ENCODE measurements at regions not wholly inside any gene's neighbourhood (a gene's known extent, or its start where the extent isn't known, plus 50 kb on each side); places are given as distances from the start of the nearest gene placed in this dataset.

DNA sequence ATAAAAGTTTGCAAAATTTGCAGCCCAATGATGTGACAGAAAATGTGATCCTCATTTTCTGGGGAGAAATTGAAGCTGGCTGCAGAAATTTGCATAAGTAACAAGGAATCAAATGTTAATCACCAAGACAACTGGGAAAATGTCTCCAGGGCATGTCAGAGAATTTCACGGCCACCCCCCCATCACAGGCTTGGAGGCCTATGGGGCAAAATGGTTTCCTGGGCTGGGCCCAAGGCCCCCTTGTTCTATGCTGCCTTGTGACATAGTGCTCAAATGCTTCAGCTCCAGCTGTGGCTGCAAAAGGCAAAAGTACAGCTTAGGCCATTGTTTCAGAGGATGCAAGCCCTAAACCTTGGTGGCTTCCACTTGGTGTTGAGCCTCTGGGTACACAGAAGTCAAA is 1202.6 kb downstream of the EPHA7 start:
- no peak for DNase-seq

DNA sequence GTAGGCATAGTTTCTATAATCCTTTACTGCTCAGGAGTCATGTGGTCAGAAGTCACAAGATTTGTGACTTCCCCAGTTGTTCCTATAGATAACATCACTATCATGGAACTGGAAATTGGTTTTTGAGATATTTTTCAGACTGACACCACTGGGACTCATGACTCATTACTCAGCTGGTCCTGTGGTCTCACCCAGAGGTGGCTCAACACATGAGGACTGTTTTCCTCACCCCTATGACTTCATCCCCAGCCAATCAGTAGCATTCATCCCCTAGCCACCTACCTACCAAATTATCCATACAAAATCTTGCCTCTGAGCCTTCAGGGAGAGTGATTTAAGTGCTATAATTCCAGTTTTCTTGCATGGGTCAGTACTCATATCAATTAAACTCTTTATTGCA is 1217.7 kb downstream of the EPHA7 start:
- DNase-seq = no peak

DNA sequence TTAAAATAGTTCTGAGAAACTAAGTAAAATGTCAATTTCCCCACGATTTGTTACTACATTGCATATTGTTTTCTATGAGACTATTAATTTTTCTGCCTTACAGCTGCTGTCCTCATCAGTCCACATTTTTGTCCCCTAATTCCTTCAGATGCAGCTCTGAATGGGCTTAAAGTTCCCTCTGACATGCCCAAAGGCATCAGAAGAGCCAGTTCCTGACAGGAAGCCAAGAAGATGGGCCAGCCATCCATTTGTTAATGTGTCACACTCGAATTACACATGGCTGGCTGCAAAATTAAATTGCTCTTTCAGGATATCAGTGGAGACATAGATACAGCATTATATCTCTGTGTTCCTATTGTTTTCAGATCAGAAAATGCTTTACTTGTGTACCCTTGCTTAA is 1223.0 kb downstream of the EPHA7 start:
- DNase-seq = no peak

DNA sequence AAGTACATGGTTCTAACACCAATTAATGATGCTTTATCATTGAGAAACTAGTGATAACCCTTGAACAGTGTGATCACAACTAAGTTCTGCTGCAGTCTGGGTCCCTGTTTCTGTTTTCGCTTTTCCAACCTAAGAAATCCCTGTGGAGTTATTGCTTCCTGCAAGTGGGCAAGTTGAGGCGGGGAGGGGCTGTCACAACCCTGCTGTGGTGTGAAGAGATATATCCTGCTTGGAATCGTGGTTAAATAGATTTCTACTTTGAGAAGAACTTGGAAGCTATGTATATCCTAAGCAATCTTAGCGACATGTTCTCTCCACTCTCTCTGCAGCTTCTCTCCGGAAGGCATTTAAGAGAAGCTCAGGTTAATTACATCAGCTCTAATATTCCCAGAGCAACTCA is 1223.6 kb downstream of the EPHA7 start:
- DNase-seq = no peak

DNA sequence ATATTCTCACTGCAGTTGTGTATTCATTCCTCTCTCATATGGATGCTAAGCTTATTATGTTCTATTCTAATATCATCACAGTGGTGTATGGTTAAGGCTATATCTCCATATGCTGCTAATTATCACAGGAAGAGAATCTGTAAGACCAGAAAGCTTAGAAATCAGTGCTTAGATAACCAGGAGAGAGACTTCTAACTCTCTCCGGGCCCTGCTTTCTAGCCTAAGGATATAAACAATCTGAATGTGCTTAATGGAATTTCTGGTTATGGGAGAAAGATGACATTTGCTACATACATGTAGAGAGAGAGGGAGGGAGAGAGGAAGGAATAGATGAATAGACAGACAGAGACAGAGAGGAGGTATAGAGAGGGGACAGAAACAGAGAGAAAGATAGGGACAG is 1231.3 kb downstream of the EPHA7 start:
- no peak for DNase-seq

DNA sequence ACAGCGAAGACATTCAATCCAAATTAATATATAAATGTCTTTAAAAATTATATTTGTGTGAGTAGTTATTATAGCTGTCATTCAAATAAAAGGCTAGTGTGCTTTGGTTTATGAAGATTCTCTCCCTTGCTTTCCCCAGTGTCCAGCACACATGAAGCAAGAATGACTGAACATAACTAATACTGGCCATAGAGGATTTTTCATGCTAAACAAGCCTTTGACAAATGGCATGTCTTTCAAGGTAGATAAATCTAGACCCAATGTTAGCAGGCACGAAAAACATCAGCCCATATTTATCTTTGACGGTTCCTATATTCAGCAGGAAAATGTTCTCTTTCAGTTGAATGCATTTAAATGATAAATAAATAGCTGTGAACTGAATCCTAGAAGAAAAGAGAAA is 1234.4 kb downstream of the EPHA7 start:
- no peak for DNase-seq

DNA sequence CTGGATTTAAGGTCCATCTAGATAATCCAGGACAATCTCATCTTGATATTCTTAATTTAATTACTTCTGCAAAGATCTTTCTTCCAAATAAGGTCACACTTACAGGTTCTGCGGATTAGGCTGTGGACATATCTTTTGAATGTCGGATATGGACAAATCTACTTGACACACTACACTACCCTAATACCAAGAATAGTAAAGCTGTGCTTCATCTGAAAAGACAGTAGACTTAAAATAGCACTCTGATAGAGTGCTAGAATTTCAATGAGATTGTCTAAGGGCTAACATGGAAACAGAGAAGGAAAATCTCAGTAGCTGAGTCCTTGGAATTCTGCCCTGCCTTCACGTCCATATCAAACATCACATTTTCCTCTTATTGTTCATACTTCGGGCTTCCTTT is 1238.0 kb downstream of the EPHA7 start:
- no peak for DNase-seq

DNA sequence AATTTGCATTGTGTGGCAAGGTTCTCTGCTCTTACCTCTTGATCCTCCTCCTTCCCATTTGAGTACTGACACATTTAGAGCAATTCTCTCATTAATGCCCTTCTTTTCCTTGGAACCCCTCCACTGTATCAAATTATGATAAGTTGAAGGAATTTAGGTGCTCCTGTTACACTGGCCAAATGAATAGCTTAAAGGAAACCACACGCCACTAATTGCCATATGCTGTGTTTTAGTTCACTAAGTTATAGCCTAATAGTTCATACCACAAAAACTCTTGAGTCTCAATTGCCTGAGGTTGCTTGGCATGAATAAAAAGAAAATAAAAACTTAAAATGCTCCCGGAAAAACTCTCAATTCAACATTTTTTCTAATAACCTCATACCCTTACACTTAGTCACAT is 1239.3 kb downstream of the EPHA7 start:
- no peak for DNase-seq

DNA sequence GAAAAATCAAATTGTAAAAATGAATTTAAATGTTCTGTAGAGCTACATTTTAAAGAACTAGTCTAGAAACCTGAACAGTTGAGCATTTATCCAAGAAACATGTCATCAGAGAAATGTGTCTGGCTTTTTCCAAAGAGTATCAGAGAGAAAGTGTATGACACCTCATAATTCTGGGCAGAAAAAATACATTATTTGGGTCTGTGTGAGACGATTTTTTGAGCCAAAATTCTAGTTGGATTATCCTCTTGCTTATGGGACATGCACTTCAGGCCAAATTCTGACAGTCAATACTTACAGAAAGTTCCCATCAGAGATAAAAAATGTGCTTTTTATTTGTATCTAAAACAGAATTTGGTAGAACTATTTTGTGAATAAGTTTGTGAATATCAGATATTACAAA is 1242.7 kb downstream of the EPHA7 start:
- DNase-seq = no peak

DNA sequence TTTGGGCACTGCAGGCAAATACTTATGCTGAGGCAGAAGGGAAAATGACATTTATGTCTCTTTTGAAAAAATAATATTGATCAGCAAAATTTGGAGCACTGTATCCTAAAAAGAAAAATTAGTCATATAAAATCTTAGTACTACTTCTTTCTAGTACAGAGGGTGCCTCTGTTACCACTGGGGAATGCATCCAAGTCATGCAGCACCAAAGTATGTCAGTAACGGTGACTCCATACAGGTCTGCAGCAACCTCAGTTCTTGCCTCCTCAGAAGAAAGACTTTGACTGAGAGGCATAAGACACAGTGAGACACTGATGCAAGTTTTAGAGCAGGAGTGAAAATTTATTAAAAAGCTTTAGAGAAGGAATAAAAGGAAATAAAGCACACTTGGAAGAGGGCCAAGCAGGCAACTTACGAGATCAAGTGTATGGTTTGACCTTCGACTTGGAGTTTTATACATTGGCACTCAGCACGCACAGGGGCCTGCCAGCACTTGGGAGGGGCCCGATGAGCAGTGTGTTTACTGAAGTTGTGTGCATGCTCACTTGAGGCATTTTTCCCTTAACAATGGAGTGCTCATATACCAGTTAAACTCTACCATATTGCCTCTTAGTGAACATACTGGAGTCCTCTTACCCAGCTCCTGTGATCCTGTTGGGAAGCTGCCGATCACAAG is 1244.8 kb downstream of the EPHA7 start:
- no peak for DNase-seq

DNA sequence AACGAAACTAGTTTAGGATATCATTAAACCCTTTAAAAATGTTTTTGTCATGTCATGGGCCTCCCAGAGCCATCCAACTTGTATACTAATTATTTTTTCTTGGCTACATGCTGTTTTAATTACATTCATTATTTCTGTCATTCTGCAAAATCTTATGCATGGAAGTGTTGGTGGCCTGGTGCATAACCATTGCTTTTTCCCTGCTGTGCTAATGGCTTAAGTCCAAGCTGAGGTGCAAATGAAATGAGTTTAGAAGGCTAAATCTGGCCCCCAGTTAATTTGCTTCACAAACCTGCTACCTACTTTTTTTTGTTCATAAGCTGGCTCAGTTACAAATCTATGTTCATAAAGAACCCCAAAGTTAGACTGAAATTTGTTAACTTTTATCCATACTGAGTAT is 1249.9 kb downstream of the EPHA7 start:
- no peak for DNase-seq

DNA sequence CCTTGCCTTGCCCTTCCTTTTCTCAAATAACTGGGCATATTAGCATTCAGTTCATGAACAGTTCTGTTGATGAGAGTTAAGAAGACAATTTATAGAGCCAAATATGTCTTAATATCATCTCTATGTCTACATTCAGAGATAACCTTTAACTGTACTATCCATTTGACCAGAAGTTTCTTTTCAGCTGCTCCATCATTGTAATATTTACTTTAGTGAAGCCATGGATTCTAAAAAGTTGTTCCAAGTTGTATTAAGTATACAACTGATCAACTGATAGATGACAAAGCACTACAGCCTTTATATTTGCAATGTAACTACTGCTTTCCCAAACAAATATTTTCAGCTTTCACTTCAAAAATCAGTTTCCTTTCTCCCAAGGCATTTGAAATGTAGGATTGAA is 1252.7 kb downstream of the EPHA7 start:
- no peak for DNase-seq

DNA sequence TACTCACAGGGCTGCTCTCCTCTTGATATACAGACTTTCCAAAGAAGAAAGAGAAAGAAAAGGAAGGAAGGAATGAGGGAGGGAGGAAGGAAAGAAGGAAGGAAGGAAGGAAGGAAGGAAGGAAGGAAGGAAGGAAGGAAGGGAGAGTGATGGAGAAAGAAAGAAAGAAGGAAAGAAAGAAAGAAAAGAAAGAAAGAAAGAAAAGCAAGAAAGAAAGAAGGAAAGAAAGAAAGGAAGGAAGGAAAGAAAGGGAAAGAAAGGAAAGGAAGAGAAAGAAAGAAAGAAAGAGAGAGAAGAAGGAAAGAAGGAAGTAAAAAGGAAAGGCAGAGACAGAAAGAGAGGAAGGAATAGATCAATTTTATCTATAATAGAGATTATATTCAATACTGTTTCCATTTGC is 1257.4 kb downstream of the EPHA7 start:
- DNase-seq = no peak

DNA sequence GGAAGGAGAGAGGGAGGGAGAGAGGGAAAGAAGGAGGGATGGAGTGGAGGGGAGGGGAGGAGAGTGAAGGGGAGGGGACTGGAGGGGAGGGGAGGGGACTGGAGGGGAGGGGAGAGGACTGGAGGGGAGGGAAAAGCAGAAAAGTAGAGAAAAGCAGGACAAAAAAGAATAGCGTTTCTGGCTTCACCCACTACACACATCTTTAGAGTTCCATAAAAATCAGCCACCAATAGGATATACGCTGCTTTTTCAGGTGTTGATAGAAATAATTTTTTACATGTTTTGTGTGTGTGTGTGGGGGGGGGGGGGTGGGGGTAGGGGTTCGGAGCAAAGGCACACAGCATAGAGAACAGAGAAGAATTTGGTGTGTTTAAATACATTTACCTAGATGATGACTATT is 1259.1 kb downstream of the EPHA7 start:
- no peak for DNase-seq

DNA sequence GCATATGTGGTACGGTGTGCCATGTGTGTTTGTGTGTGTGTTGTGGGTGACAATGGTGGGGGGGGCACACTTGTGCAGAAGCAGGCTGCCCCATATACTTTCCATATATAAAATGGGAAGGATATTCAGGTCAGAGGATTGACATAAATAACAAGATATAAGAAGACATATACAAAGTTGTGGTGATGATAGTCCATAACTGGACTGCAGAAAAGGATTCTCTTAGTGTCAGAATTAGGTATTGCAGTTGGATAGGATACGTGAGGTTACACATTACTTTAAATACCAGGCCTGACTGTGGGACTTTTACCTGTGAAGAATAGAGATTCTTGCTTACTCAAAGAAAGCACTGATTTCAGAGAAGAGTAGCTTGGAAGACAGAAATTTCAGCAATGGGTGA is 1260.3 kb downstream of the EPHA7 start:
- no peak for DNase-seq

DNA sequence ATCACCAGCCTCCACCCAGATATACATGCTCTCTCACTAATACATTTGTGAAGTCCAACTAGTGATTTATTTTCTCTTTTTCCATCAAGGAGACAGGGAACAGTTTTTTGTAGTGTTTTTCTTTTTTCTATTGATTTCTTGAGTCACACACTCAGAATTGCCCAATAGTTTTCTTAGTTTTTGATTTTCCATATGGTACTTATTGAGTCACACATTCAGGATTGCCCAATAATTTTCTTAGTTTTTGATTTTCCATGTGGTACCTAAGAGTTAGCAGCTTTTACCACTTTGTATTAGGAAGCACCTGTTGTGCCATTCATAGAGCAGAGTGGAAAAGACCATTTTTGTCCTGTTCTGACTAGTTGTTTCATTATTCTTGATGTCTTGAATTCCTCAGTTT is 1268.8 kb downstream of the EPHA7 start:
- DNase-seq = no peak

DNA sequence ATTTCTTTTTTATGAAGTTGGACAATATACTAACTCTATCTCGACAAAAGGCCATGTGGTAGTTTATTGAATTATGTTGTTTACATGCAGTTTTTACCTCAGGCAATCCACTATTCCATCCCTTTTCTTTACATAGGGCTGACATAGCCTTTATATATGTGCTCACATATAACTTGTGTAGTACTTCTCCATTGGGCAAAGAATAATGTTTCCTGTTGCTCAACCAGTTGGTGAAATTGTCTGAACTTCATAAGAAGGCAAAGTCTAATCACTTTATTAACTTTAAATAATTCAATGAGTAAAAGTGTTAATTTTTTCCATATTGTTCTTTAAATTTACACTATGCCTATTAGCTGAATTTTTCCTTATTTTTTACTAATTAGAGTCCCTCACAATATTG is 1272.1 kb downstream of the EPHA7 start:
- no peak for DNase-seq

DNA sequence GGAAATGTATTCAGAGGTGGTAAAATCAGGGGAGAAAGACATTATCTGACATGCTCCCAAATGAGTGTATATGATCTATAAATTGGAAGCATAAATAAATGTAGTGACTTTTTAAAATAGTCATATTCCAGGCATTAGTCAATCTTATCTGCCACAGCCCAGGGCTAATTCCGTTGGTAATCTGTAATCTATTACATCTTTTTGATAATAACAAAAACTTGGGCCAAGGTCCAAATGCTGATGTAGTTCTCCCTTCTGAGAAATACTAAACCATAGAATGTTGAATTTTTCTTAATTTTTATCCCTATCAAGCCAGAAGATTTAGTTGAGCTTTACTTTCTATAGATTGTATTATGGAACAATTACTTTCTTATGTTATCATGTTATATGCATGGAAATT is 1279.8 kb downstream of the EPHA7 start:
- no peak for DNase-seq

DNA sequence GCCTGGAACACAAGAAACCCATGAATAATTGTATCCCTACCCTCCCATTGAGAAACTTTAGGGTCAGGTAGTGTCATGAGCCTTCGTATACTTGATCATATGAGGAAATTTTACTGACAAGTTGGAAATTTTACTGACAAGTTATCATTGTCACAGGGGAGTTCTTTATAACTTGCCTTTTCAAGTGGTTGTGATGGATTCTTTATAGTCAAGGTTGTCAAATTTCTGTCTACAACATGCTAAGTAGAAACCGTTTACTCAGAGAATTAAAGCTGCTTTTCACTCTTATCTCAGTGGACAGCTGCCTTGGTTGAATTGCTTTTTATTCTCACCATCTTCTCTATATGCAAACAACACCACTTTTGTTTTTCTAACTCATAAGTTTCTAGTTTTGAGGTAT is 1286.4 kb downstream of the EPHA7 start:
- DNase-seq = no peak

DNA sequence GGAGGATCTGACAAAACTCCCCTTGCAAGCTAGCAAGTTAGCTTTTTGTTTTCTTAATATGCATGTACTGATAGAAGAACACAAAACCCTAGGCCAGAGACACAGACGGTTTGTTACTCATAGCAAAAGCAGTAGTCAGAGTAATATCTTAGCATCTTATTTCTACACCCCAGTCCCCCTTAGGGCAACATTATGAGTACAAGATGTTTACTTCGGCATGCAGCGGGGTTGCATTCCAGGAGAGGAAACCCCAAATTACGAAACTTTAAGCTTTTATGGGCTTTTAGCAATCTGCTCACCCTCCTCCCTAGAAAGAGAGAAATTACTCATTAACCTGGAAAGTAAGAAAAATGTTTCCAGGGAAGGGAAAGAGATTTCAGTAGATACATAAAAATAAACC is 1286.9 kb downstream of the EPHA7 start:
- no peak for DNase-seq

DNA sequence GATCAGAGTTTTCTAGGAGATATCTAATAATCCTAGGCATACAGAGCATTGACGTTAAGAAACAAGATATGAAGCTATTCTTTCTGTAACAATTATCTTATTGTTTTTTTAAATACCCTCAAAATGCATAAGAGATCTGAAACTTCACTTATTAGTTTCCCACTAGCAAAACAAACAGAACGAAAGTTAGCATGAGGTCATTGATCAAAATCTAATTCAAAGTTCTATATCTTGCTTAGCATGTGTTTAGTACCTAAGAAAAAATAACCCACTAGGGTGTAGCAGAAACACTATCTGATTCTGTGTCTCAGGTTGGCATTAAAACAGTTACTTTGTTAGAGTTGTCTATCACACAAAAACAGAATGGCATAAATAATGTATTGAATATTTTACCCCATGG is 1288.4 kb downstream of the EPHA7 start:
- no peak for DNase-seq

DNA sequence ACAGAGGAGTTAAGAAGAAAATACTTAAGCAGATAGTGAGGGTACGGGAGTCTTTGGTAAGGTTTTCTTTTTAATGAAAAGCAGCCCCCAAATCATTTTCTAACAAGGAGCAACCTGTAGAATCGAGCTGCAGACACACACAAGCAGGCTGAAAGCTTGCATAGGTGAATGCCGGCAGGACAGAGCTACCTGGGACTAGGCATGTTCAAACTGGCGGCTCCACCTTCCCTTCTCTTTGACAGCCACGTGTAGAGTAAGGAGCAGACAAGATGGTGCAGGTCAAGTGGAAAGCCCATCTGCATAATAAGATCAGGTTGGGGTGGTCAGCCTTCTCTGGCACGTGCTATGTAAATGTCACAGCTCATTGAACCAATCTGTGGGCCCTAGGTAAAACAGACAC is 1292.4 kb downstream of the EPHA7 start:
- DNase-seq = no peak

DNA sequence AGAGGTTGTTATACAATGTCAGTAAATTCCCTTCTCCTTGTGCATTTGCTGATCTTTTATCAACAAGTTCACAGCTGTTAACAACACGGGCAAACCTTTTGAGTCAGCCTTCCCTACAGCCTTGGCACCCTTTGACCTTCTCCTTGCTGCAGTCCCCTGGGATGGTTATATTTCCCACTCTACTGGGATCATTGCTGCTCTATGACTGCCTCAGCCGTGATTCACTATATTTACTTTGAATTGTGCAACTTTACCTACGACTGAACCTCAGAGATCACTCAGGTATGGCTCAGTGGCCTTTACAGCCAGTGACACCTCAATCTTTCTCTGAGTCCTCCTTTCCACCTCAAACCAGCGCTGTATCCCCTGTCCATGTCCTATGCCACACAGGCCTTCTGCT is 1293.3 kb downstream of the EPHA7 start:
- DNase-seq = no peak

DNA sequence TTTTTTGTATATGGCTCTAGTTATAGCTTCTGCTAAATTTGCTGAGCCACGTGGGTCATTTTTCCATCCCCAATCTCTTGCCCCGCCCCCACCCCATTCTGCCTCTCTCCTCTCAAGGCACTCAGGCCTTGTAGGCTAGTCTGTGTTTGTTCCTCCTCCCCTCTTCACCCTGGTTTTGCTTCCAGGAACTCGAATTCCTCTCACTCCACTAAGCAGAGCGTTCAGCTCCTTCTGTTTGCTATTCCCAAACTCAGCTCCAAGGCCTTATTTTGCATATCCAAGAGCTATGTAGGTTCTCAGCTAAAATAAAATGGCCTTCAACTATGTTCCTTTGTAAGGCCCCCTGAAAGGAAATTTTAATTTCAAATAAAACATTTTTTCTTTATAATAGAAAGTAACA is 1293.7 kb downstream of the EPHA7 start:
- no peak for DNase-seq

DNA sequence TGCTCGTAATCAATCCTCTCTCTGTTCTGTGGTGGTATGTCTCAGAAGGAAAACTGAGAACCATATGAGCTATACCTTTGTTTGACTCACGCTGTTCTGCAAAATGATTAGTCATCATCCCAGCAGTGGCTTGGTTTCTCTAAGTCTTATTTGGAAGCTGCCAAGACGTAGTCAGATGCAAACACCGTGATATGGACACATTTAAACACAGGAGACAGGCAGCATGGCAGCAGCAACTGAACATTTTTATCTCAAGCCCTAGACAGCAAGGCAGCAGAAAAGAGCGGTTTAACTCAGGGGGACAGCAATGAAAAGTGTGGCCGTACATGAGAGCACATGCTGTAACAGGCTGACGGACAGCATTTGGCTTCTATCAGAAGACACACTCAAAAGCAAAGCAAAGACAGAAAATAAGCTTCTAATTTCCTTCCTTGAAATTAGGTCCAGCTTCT is 1295.1 kb downstream of the EPHA7 start:
- DNase-seq = no peak

DNA sequence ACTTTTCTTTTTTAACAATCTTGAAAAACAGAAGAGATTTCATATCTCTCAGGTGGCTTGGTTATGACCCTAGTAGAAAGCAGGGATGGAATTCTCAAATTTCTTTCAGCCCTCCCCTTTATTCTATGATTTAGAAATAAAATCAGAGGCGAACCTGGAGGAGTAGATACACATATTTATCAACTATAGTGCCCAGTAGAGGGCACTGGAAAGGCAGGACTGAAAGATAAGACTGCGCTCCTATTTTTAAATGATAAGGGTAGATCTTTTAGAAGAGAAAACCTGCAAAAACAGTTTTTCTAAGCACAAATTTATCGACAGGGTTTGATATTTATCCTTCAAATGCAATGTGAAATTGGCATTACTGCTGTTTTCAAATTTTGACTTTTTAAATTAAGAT is 1296.6 kb downstream of the EPHA7 start:
- DNase-seq = no peak

Data from left hindlimb (tissue), 1 donor.